HG03139 (cell line): ENCODE measurements at regions not wholly inside any gene's neighbourhood (a gene's known extent, or its start where the extent isn't known, plus 50 kb on each side); places are given as distances from the start of the nearest gene placed in this dataset.

ENCODE experiments used
- ATAC-seq: cut with Tn5 transposase; IDR thresholded peaks from one replicate; pipeline ENCODE4 v1.9.1; 2021; ENCODE audit not compliant: unreplicated experiment

DNA sequence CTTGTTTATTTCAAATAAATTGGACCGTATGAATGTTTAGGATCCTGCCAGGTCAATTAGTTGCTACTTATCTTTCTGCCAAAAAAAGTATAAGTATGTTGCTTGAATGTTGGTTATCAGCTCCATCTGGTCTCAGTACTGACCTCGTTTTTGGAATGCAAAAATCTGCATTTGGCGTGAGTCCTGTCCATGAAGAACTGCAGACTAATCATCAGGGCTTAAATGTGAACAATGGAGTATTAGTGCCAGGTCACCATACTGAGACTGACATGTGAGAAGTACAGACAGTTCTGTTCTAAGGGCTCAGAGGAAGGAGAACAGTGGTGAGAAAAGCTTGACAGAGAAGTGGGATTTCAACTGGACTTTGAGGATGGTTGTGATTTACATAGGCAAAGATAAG is 393.1 kb upstream of the SLC14A2 start:
- ATAC-seq, result no peak

GRCh38 chr18:45227001-45227742 is 388.1 kb upstream of the SLC14A2 start:
- no peak for ATAC-seq

DNA sequence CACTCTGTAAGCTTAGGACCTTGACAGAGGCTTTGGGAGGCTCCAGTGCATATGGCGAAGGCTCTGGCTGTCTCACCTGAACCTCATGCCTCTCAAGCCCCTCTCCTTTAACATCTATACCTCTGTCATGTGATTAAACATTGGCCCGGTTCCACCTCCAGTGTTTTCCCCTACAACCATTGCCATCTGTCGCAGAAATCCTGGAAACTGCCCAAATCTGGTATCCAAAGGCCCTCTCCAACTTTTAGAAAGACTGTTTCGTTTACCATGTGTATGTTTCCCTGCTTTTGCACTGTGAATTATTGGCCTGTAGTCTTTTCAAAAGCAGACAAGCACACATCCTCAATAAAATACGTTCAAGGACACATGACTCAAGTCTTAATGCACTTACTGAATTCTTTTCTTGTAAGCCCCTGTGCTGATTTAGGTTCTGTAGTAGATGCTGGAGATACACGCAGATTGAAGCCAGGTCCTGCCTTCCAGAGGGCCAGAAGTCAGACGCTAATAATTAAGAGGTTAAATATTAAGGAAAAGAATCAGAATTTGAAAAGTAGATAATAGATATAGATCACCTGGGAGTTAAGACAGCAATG is 386.4 kb upstream of the SLC14A2 start:
- no peak for ATAC-seq

DNA sequence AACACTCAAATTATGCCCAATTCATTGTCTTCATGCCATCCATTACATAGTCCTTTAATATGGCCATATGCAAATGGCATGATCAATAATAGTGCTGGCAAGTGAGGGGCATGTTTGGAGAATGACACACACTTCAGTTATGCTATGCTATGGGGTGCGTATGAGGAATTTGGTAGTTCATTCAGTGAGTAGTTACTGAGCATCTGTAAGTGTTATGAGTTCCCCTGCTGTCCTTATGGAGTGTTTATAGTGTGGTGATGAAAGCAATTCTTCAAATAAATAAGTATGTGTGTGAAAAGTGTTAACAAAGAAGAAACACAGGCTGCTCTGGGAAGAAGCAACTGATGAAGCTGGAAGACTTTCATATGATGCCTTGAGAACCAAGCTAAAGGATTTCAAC is 383.7 kb upstream of the SLC14A2 start:
- no peak for ATAC-seq

GRCh38 chr18:45232061-45232460 is 383.2 kb upstream of the SLC14A2 start:
- ATAC-seq, result no peak

- no peak for ATAC-seq
These were observed 378.6 kb upstream of the SLC14A2 start for GRCh38 chr18:45236676-45237075.

- no peak for ATAC-seq
These were observed 377.8 kb upstream of the SLC14A2 start for GRCh38 chr18:45237343-45238098.

DNA sequence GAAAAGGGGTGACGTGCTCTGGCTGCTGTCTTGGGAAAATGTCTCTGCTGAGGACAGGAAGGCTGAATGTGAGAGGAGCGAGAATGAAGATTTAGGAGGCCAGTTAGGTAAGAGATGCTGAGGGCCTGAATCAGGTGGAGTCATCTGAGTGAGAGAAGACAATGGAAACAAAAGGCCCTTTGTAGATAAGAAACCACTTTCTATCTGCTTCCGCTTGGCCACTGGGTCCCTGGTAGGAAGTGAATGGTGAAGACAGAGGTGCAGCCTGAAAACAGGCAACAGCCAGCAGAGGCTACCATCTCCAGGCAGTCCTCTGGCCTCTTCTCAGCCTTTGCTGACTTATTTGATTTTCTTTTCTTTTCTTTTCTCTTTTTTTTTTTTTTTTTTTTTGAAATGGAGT is 374.0 kb upstream of the SLC14A2 start:
- no peak for ATAC-seq

GRCh38 chr18:45241982-45242565 is 373.2 kb upstream of the SLC14A2 start:
- ATAC-seq, result no peak

DNA sequence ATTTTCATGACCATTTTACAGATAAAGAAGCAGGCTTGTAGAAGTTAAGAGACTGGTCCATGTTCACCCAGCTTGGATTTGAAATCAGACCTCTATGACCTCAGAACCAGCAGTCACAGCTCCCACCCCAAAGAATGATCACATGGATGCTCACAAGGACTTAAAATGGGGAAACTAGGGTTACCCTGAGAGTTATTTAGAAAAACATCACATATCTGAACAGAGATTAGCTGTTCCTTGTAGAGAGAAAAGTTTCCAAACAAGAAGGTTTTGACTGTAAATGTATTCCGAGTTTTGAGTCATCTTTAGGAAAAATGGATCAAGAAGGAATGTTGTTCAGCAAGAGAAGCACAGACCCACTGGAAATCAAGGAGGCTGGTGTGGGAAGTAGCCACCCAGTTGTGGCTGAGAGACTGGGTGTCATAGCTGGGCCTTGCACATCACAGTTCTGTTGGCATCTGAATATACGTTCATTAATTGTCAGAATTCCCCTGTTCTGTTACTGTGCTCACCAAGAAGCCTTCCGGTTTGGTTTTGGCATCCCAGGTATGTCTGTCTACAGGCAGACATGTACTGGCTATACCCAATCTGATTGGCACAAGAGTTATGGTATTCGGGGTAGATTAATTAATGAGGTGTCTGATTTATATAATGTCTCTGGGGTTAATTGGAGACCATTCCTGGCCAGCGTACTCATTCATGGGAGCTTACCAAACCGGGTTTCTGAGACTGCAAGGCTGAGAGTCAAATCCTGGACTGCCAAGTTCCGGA is 371.8 kb upstream of the SLC14A2 start:
- ATAC-seq, result no peak

DNA sequence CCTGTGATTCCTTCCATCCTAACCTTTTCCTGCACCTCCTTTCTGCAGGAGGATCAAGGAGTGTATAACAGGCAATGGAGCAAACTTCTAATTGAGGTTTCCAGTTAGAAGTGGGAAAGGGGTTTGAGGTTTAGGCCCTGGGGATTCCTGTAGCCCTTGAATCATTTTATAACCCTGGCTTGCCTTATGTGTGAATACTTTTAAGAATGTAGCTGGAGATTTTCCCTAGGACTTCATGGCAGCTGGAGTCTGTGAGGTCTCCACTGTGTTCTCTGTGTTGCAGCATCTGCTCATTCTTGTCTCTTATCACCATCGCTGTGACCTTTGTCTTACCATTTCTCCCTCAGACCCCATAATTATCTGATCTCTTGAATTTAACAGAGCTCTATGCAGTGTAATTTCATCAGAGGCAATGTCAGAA is 370.2 kb upstream of the SLC14A2 start:
- no peak for ATAC-seq

DNA sequence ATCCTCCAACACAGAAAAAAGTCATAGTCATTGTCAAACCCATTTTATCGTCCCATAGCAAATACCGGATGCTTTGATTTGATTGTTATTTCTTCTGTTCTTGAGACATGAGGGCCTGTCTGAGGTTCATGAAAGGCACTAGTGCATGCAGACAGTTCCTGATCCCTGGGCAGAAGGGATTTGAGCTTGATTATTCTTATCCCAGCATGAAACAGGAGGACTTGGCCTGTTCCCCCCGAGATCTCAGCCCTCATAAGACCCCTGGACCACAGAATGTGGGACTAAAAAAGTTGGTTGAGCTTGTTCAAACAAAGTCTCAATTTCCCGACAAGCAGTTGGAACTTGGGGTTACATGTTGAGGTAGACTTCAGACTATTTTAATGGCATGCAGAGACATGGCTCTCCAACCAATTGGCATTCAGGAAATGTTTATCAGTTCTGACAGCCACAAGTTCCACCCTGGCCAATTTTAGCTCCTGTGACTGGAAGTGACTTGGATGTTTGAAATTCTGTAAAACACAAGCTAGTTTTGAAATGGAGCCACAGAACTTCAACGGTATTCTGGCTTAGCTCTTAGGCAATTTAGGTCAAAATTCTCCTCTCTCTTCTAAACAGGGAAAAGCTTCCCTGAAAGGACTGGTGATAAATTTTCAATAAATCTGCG is 366.9 kb upstream of the SLC14A2 start:
- no peak for ATAC-seq

- ATAC-seq, result no peak
These were observed 366.0 kb upstream of the SLC14A2 start for GRCh38 chr18:45249246-45249661.

DNA sequence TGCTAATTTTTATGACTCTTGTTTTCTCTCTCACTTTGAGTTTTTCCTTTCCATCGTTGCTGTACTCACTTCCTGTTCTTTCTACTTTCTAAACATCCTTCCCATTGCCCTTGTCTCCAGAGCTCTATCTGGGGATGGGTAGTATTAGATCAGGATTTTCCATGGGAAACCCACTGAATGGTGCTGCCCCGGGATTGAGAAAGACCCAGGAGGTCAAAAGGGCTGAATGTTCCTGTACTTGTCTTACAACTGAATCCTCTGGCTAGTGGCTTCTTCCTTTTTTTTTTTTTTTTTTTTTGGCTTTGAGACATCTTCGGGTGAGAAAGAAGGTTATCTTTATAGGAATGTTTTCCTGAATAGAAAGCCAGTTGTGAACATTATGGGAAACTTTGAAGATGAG is 364.8 kb upstream of the SLC14A2 start:
- no peak for ATAC-seq

- ATAC-seq, result no peak
These were observed 364.0 kb upstream of the SLC14A2 start for GRCh38 chr18:45251236-45251635.

- ATAC-seq, result no peak
These were observed 362.8 kb upstream of the SLC14A2 start for GRCh38 chr18:45252474-45252873.

- no peak for ATAC-seq
These were observed 362.2 kb upstream of the SLC14A2 start for GRCh38 chr18:45253056-45253565.

DNA sequence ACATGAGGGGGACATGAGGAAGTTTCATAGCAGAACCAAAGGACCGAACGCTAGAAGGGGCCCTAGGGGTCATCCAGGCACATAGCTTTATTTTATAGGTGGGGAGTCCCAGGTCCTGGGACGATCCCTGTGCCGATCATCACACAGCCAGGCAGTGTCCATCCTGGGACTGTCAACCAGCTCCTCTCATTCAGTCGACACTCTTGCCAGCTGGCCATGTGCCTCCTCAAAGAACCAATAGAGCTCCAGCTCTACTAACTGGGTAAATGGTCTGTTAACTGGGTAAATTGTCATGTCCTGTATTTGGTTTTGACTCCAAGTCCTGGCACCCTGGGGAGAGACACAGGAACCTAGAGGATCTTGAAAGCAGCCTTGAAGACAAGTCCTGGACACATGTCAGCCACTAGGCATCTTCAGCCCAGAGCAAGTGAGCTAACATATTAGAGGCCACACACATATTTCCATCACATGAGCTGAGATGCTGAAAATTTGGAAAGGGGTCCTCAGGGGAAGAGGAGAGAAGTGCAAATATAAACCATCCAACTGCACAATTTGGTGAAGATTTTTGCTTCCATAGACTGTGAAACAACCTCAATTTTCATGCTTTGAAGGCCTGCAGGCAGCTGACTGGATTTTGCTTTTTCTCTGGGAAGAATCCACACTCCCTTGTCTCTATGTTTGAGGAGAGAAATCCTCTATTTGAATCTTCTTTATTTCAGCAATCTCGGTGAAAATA is 361.1 kb upstream of the SLC14A2 start:
- ATAC-seq, result no peak

DNA sequence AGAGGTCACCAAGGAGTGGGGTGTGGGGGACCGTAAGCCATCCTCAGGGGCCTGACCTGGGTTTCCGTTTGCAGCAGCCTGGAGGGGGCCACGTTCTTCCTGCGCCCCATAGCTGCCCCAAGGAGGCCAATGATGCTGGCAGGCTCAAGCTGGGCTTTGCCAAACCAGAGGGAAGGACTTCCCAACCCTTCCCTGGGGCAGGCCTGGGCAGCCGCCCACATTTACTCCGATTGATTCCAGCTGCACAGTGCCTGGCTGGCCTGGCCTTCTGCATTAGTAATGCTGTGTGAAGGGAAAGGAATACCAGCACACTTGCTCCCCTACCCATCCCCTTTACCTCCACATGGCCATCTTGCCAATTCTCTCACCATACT is 360.6 kb upstream of the SLC14A2 start:
- ATAC-seq, result no peak
